RWPE2 (cell line): ENCODE measurements at regions not wholly inside any gene's neighbourhood (a gene's known extent, or its start where the extent isn't known, plus 50 kb on each side); places are given as distances from the start of the nearest gene placed in this dataset.

Source experiments
- ATAC-seq: fragments of 200-7000 bp; cut with Tn5 transposase; 3 replicates; pipeline ENCODE4 v1.9.1; 2021; ENCODE audit warnings: low read depth
- DNase-seq: peaks from one replicate; pipeline ENCODE4 v3.0.0-alpha.2; 2020; ENCODE audit warnings: low spot score
- H3K27ac ChIP-seq: fragments of 450-650 bp; 2 replicates; pipeline ENCODE4 v1.5.1; 2017; ENCODE audit warnings: mild to moderate bottlenecking; ENCODE audit not compliant: poor library complexity, severe bottlenecking
- H3K27me3 ChIP-seq: fragments of 250-450 bp; sonication (Bioruptor Pico); 2 replicates; pipeline ENCODE4 v1.5.1; 2021; ENCODE audit warnings: mild to moderate bottlenecking, moderate library complexity; ENCODE audit not compliant: insufficient read depth, poor library complexity, severe bottlenecking
- H3K36me3 ChIP-seq: fragments of 250-450 bp; sonication (Bioruptor Pico); 2 replicates; pipeline ENCODE4 v1.5.1; 2020; ENCODE audit warnings: low read depth, mild to moderate bottlenecking, moderate library complexity
- H3K4me1 ChIP-seq: fragments of 250-450 bp; sonication (Bioruptor Pico); 2 replicates; pipeline ENCODE4 v1.5.1; 2021; ENCODE audit warnings: mild to moderate bottlenecking, moderate library complexity; ENCODE audit not compliant: insufficient read depth, poor library complexity, severe bottlenecking
- H3K4me3 ChIP-seq: fragments of 250-450 bp; sonication (Bioruptor Pico); 2 replicates; pipeline ENCODE4 v1.5.1; 2021; ENCODE audit warnings: mild to moderate bottlenecking, moderate library complexity; ENCODE audit not compliant: severe bottlenecking
- H3K9me3 ChIP-seq: fragments of 250-450 bp; sonication (Bioruptor Pico); 2 replicates; pipeline ENCODE4 v1.5.1; 2021; ENCODE audit warnings: mild to moderate bottlenecking, moderate library complexity; ENCODE audit not compliant: severe bottlenecking
- TF ChIP-seq, protein P1 (sequence below): fragments of 450-650 bp; IDR thresholded peaks from one replicate; pipeline ENCODE4 v1.5.1; 2017; ENCODE audit warnings: mild to moderate bottlenecking, moderate library complexity; ENCODE audit not compliant: poor library complexity, severe bottlenecking

DNA sequence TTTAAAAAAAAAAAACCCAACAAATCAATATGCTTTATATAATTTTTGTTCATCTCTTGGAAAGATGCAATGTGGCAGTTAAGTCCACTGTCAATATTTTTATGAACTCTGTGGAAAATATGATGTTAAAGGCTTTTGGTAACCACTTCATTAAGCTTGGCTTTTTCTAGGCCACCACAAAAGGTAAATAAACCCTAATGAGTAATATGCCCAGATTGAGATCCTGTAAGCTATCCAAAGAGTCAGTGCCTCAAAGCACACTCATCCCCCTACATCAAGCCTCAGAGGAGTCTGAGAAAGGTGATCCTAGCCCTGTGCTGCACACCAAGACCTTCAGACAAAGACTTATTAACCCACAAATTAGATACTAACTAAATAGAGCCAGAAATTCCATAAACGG, 121.1 kb downstream of the CDC5L start:
- DNase-seq (no peak), ATAC-seq (no peak)
- H3K4me1 ChIP-seq = no peaks in the 10 kb centered on the region
- H3K27me3 ChIP-seq = no peaks in the 10 kb centered on the region
- H3K4me3 ChIP-seq = no peak overlapping the region
- peaks cover 1% of the 10 kb centered on the region for H3K9me3 ChIP-seq
- no peak overlapping the region for H3K27ac ChIP-seq
- H3K36me3 ChIP-seq = no peaks in the 10 kb centered on the region
- TF ChIP-seq, protein P1, sequence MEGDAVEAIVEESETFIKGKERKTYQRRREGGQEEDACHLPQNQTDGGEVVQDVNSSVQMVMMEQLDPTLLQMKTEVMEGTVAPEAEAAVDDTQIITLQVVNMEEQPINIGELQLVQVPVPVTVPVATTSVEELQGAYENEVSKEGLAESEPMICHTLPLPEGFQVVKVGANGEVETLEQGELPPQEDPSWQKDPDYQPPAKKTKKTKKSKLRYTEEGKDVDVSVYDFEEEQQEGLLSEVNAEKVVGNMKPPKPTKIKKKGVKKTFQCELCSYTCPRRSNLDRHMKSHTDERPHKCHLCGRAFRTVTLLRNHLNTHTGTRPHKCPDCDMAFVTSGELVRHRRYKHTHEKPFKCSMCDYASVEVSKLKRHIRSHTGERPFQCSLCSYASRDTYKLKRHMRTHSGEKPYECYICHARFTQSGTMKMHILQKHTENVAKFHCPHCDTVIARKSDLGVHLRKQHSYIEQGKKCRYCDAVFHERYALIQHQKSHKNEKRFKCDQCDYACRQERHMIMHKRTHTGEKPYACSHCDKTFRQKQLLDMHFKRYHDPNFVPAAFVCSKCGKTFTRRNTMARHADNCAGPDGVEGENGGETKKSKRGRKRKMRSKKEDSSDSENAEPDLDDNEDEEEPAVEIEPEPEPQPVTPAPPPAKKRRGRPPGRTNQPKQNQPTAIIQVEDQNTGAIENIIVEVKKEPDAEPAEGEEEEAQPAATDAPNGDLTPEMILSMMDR = no peak

DNA sequence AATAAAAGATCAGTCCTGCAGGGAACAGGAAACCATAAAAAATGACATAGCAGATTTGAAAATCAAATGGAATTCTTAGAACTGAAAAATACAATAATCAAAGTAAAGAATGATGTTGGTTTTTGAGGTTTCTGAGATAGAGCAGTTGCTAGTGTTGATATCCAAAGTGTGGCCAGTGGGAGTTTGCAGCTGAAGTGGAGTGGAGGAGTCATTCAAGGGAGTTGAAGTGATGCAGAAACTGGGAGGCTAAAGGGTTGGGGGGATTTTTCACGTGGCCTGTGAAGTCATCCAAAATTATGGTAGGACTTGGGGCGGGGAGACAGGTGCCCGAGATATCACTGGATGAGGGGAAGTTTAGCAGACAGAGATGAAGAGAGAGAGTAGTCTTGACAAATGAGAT, 123.6 kb downstream of the CDC5L start:
- H3K4me3 ChIP-seq = no peak overlapping the region
- H3K4me1 ChIP-seq = no peaks in the 10 kb centered on the region
- no peak overlapping the region for H3K27ac ChIP-seq
- H3K27me3 ChIP-seq = no peaks in the 10 kb centered on the region
- TF ChIP-seq, protein P1 = no peak
- DNase-seq (no peak), ATAC-seq (no peak)
- H3K36me3 ChIP-seq = no peaks in the 10 kb centered on the region
- no peaks in the 10 kb centered on the region for H3K9me3 ChIP-seq

DNA sequence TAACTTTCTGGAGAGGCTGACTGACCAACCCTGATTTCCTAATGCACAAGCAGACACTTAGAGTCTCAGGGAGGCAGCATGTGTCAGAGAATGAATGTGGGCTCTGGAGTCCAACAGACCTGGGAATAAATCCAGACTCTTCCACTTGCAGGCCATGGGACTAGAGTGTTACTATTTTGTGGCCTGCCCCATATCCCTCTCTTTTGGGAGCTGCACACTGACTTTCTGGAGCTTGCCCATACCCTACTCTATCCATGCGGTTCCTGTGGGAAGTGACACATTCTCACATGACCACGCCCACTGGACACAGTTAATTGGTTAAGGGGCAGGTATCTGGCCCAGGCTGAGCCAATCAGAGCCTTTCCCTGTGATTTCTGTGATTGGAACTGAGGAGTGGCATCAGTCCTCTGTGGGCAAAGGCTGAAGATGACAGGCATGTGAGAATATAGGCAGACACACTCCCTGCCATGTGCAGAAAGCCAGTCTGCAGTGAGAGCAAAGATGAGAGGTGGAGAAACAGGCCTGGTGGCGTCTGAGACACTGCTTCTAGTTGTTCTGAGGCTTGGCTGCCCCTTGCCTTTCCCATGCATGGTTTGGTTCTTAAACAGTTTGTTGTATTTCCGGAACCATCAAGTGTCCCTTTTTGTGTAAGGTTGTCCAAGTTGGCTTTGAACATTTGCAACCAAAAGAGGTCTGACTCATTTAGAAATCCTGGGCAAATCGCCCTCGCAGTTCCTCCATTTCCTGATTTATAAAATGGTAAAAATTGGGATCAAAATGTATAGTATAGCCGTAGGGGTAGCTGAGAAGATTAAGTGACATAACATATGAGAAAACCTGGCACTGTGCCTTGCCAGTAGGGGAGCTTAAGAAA, 125.6 kb downstream of the CDC5L start:
- no peaks in the 10 kb centered on the region for H3K9me3 ChIP-seq
- ATAC-seq (no peak), DNase-seq (no peak)
- H3K4me1 ChIP-seq = no peaks in the 10 kb centered on the region
- H3K36me3 ChIP-seq = no peaks in the 10 kb centered on the region
- H3K27me3 ChIP-seq = no peaks in the 10 kb centered on the region
- TF ChIP-seq, protein P1 = no peak
- no peak overlapping the region for H3K27ac ChIP-seq
- no peak overlapping the region for H3K4me3 ChIP-seq

DNA sequence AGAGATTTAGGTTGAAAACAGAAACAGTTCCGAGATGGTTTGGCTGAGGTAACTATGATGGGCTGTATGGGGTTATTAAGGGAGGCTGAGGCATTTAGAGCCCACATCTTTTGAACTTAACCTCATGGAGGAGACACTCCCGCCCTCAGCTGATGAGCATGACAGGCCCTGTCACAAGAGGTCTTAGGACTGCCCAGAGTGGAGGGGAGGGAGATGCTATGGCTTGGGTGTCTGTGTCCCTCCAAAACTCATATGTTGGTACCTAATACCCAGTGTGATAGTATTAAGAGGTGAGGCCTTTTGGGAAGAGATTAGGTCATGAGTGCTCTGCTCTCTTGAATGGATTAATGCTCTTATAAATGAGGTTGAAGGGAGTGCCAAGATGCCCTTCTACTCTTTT, 126.6 kb downstream of the CDC5L start:
- Histone ChIP-seq H3K27ac (no peak overlapping the region), H3K4me3 (no peak overlapping the region), H3K36me3 (no peaks in the 10 kb centered on the region), H3K27me3 (no peaks in the 10 kb centered on the region), H3K4me1 (no peaks in the 10 kb centered on the region), H3K9me3 (no peaks in the 10 kb centered on the region)
- no peak for ATAC-seq
- TF ChIP-seq, protein P1 = no peak
- no peak for DNase-seq

DNA sequence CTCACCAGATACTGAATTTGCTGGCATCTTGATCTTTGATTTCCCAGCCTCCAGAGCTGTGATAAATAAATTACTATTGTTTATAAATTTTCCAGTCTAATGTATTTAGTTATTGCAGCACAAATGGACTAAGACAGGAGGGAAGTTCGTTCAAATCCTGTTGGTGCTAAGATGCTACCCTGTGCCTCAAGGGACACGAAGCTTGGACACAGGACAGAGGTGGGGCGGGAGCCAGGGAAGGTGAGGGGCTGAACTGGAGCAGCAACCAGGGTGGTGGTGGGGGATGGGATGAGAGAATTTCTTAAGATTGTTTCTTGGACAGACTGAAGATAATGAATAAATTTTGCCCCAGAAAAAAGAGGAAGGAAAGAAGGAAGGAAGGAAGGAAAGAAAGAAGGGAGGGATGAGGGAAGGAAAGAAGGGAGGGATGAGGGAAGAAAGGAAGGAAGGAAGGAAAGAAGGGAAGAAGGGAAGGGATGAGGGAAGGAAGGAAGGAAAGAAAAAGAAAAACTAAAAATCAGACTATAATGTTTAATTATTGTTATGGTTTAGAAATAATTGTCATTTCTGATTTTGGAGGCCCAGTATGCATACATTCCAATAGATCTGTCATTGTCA, 127.2 kb downstream of the CDC5L start:
- H3K4me3 ChIP-seq = no peak overlapping the region
- ATAC-seq (no peak), DNase-seq (no peak)
- H3K27me3 ChIP-seq = no peaks in the 10 kb centered on the region
- TF ChIP-seq, protein P1 = no peak
- no peaks in the 10 kb centered on the region for H3K4me1 ChIP-seq
- H3K9me3 ChIP-seq = no peaks in the 10 kb centered on the region
- H3K27ac ChIP-seq = no peak overlapping the region
- H3K36me3 ChIP-seq = no peaks in the 10 kb centered on the region
